HG03060 (cell line): ENCODE measurements at regions not wholly inside any gene's neighbourhood (a gene's known extent, or its start where the extent isn't known, plus 50 kb on each side); places are given as distances from the start of the nearest gene placed in this dataset.
"Not testable (repeated sequence)": the region's sequence is repeated elsewhere in the genome, so short reads cannot be mapped to it uniquely, and the experiment has no call there.

Experiments used
- ATAC-seq: cut with Tn5 transposase; IDR thresholded peaks from one replicate; pipeline ENCODE4 v1.9.1; 2021; ENCODE audit warnings: low read depth, moderate number of reproducible peaks; ENCODE audit not compliant: unreplicated experiment

DNA sequence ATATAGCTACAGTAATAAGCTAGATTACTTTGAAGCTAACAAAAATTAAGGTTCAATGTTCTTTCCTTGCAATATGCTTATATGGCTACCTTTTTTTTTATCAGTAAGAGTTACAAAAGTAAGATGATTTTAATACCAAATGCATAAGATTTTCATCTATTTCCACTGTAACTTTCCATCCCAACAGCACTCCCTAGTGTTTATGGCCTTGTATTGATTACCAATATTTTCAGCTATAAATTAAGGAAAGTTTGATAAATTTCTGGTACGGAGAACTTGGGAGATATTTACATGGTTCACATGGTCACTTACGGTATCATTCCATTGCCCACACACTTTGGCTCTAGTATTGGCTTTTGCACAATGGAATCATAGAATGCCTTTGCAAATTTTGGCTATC, 448.9 kb upstream of the PABPC4L start:
- ATAC-seq, result no peak

- ATAC-seq, result no peak
These were observed 444.2 kb upstream of the PABPC4L start for GRCh38 chr4:134645778-134646177.

GRCh38 chr4:134636338-134637051, 434.9 kb upstream of the PABPC4L start:
- ATAC-seq, result no peak

GRCh38 chr4:134634301-134634700, 432.7 kb upstream of the PABPC4L start:
- no peak for ATAC-seq

GRCh38 chr4:134632056-134632455, 430.5 kb upstream of the PABPC4L start:
- ATAC-seq, result no peak

- ATAC-seq, result no peak
These were observed 426.5 kb upstream of the PABPC4L start for GRCh38 chr4:134628066-134628465.

DNA sequence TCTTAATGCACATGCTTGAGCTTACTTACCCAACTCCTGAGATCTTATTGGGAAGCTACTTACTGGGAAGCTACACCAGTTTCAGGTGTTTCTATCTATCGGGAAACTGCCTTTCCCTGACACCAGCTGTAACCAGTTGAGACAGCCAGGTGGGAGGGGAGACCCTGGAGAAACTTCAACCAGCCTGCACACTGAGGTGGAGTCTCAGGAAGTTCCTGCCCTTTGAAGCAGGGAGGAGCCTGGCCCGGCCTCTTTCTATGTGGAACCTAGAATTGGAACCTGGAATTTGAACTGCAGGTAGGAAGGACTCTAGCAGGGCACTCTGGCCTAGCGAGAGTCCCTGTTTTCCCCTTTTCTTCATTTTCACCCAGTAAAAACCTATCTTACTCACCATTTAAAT, 425.8 kb upstream of the PABPC4L start:
- ATAC-seq, result no peak

DNA sequence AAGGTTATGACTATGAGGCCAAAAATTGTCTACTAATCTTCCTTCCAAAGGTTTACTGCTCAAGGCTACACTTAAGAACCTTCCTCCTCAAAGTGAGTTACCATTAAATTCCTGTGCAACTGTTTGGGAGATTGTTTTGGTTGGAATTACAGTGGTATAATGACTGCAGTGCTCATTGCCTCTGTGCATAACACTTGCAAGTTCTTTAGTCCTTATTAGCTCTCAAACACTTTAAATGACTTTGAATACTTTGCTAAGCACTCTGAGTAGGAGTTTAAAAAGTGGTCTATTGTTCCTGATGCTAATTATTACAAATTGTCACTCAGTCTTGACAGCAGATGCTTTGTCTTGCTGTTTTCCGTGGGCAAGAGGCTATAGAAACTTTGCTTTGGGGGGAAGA, 422.8 kb upstream of the PABPC4L start:
- no peak for ATAC-seq

DNA sequence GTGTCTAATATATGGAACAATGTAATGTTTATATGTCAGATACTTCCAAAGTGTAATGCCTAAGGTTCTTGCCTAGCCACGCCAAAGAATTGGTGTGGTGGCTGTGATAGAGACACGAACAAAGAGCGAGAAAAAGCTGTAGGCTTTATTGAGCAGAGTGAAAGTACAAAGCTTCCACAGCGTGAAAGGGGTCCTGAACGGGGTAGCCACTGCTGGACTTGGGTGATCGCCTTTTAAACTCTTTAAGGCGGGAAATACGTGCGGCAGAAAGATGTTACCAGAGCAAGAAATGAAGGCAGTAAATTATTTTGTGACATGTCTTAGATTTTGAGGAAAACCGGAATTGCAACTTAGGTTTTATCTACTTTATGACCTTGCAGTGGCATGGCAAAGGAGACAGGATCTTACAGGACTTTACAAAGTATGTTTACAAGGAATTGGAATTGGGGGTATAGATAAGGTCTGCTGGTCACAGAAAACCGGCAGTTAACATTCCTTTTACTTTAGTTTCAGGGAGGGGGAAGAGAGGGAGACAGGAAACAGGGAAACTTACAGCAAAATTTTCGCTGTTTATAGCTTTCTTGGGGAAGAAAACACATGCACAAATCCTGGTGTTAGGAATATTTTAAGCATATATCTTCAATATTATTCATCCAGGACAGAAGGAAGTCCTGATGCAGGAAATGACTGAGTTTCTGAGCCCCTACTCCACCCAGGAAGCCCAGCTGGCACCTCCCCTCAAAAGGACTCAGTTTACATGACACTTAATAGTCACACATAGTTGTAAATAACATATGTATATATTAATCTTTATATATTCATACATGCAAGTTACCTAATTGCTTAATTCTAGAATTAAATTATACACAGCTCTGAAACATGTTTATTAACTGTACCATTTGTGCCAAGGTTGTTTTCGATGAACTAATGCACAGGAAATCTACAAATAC, 421.3 kb upstream of the PABPC4L start:
- ATAC-seq, result not testable (repeated sequence)

DNA sequence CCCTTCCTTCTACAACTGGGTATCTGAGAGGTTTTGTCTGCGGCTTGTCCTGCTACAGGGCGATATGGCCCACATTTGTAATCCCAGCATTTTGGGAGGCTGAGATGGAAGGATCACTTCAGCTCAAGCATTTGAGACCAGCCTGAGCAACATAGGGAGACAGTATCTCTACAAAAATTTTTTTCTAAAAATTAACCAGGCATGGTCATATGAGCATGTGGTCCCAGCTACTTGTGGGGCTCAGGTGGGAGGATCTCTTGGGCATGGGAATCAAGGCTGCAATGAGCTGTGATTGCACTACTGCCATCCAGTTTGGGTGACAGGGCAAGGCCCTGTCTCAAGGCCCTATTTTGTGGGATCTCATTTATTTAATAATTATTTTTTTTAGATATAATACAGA, 420.6 kb upstream of the PABPC4L start:
- no peak for ATAC-seq

DNA sequence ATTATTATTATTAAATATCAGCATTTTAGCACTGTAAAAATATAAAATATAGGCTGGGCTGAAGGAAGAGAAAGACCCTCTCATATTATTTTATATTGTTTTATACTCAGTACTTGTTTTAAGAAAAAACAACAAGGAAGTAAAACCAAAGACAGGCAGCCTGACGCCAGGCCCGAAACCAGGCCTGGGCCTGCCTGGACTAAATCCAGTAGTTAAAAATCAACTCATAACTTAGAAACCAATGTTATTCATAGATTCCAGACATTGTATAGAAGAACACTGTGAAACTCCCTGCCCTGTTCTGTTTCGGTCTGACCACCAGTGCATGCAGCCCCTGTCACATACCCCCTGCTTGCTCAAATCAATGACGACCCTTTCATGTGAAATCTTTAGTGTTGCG, 420.1 kb upstream of the PABPC4L start:
- not testable (repeated sequence) for ATAC-seq

DNA sequence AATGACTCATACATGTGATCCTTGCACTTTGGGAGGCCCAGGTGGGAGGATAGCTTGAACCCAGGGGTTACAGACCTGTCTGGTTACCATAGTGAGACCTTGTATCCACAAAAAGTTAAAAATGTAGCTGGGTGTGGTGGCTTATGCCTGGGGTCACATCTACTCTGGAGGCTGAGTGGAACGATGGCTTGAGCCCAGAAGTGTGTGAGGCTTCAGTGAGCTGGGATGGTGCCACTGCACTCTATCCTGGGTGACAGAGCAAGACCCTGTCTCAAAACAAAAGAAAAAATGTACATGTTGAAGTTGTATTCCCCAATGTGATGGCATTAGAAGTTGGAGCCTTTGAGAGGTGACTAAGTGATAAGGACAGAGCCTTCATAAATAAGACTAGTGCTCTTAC, 409.4 kb upstream of the PABPC4L start:
- no peak for ATAC-seq

GRCh38 chr4:134610172-134610571, 408.6 kb upstream of the PABPC4L start:
- no peak for ATAC-seq

GRCh38 chr4:134601706-134602105, 400.1 kb upstream of the PABPC4L start:
- no peak for ATAC-seq

DNA sequence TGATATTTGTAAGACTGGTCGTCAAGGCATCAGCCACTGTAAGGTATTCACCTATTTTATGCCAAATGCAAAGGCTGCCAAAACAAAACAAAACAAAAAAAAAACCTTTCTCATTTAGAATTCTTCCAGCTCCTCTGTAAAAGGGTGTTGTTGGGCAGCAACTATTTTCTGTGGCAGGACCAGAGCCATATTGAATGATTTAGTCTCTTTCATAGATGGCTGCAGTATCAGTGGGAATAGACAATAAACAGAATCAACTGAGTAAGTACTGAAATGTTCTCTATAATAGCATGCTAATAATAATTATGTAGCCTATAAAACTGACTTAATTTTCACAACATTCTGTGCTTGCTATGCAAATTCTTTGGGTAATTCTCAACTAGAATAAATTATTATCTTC, 389.7 kb upstream of the PABPC4L start:
- no peak for ATAC-seq

- peak; percentile 58 for ATAC-seq
These were observed 384.4 kb upstream of the PABPC4L start for GRCh38 chr4:134585972-134586371.

GRCh38 chr4:134567461-134567860, 365.9 kb upstream of the PABPC4L start:
- no peak for ATAC-seq

- no peak for ATAC-seq
These were observed 359.1 kb upstream of the PABPC4L start for GRCh38 chr4:134560728-134561127.

- no peak for ATAC-seq
These were observed 350.5 kb upstream of the PABPC4L start for GRCh38 chr4:134552063-134552462.

DNA sequence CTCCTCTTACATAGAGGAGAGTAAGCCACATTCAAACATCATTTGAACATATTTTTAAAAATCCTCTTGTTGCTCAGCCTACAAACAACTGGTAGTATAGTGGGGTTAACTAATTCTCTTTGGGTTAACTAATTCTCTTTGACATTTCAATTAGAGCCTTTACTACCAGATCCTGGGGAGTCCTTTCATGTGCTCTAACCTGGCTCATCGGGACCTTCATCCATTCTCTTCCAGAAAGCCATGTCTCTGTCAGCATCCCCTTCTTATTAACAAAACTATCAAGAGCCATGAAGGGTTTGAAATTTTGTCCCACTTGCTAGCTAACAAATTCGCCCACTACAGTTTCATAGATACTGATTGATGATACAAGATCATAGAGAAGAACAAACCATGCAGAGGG, 349.8 kb upstream of the PABPC4L start:
- ATAC-seq, result no peak

DNA sequence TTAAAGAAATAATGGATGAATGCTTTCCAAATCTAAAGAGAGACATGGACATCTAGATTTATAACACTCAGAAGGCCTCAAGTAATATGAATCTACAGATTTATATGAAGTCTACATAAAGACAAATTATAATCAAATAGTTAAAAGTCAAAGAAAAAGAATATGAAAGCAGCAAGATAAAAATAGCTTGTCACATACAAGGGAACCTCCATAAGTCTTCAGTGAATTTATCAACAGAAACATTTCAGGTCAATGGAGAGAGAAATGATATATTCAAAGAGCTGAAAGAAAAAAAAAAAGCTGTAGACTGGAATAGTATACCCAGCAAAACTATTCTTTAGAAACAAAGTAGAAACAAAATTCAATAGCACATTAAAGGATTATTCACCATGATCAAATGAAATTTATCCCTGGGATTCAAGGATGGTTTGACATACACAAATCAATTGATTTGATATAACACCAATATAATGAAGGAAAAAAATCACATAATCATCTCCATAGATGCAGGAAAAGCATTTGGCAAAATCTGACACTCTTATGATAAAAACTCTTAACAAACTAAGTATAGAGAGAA, 346.6 kb upstream of the PABPC4L start:
- ATAC-seq, result no peak
